B cell (primary cell): ENCODE measurements at regions not wholly inside any gene's neighbourhood (a gene's known extent, or its start where the extent isn't known, plus 50 kb on each side); places are given as distances from the start of the nearest gene placed in this dataset.

Source experiments
- ATAC-seq: fragments of 200-7000 bp; cut with Tn5 transposase; one replicate; pipeline ENCODE4 v1.10.0; 2021; ENCODE audit warnings: low read depth, mild to moderate bottlenecking, moderate number of reproducible peaks, moderate library complexity
- CTCF ChIA-PET: fragments of 350-600 bp; sonication (Branson Sonifier 250); formaldehyde crosslinking; loops from one replicate; lab custom pipeline; 2021; ENCODE audit warnings: antibody characterized with exemption, inconsistent platforms; lab: Charles Lee
- POLR2A ChIA-PET: fragments of 350-600 bp; sonication (Branson Sonifier 250); formaldehyde crosslinking; loops from one replicate; lab custom pipeline; 2021; ENCODE audit warnings: antibody characterized with exemption; lab: Charles Lee
- DNase-seq: peaks from one replicate; pipeline ENCODE4 v3.0.0; 2013
- H2AFZ ChIP-seq: 2 replicates; pipeline ENCODE4 v1.6.1; 2012; ENCODE audit warnings: mild to moderate bottlenecking, low read depth, low read length; ENCODE audit not compliant: insufficient read depth, poor library complexity, severe bottlenecking
- H3K27ac ChIP-seq, 2 donors: 1 replicate in 1 of 2; 2 replicates in 1 of 2; pipeline ENCODE4 v1.5.1; 2012 to 2013; ENCODE audit warnings: low read length in 2 of 2, mild to moderate bottlenecking in 2 of 2, moderate library complexity in 1 of 2
- H3K27me3 ChIP-seq, 4 experiments: fragments of 200-600 bp in 1 of 4; sonication (generic) in 1 of 4; replicated peaks in 1 of 4; 1 replicate in 2 of 4; 2 replicates in 2 of 4; pipeline versions ENCODE4 v1.6.1 to v1.7.0; 2013 to 2016; ENCODE audit warnings: low read length in 3 of 4, mild to moderate bottlenecking in 2 of 4, mixed read lengths in 1 of 4, moderate library complexity in 1 of 4; ENCODE audit not compliant: insufficient read depth in 4 of 4, control insufficient read depth in 3 of 4; ENCODE audit errors: control extremely low read depth in 1 of 4
- H3K36me3 ChIP-seq, 2 experiments: replicated peaks in 1 of 2; 1 replicate in 1 of 2; 2 replicates in 1 of 2; pipeline versions ENCODE4 v1.6.1 to v1.7.1; 2013; ENCODE audit warnings: low read length in 1 of 2; ENCODE audit not compliant: insufficient read depth in 2 of 2, control insufficient read depth in 1 of 2; ENCODE audit errors: control extremely low read depth in 1 of 2, extremely low read depth in 1 of 2
- H3K4me1 ChIP-seq, 2 donors: fragments of 200-600 bp in 1 of 2; sonication (generic) in 1 of 2; 1 replicate in 1 of 2; 2 replicates in 1 of 2; pipeline versions ENCODE4 v1.5.1 to v1.6.1; 2013 to 2017; ENCODE audit warnings: low read length in 2 of 2; ENCODE audit not compliant: control insufficient read depth in 2 of 2, insufficient read depth in 2 of 2
- H3K4me2 ChIP-seq: replicated peaks from 2 replicates; pipeline ENCODE3; 2012; ENCODE audit warnings: mild to moderate bottlenecking, low read depth, low read length; ENCODE audit not compliant: poor library complexity, severe bottlenecking
- H3K4me3 ChIP-seq, 5 experiments: fragments of 200-600 bp in 1 of 5; sonication (generic) in 1 of 5; 1 replicate in 3 of 5; 2 replicates in 2 of 5; pipeline versions ENCODE4 v1.5.1 to v1.7.0; 2011 to 2016; ENCODE audit warnings: low read length in 4 of 5, mild to moderate bottlenecking in 4 of 5, low read depth in 2 of 5, control low read depth in 1 of 5, moderate library complexity in 1 of 5; ENCODE audit not compliant: insufficient read depth in 1 of 5; ENCODE audit errors: control extremely low read depth in 1 of 5, extremely low read depth in 1 of 5
- H3K79me2 ChIP-seq: fragments of 200-600 bp; sonication (generic); one replicate; pipeline ENCODE4 v1.6.0; 2016; ENCODE audit warnings: low read length; ENCODE audit not compliant: control insufficient read depth, insufficient read depth
- H3K9ac ChIP-seq: fragments of 200-600 bp; sonication (generic); 2 replicates; pipeline ENCODE4 v1.6.1; 2017; ENCODE audit warnings: mild to moderate bottlenecking, low read length, moderate library complexity
- H3K9me3 ChIP-seq, 3 donors: one replicate each; pipeline versions ENCODE4 v1.6.1 to v1.7.1; 2013; ENCODE audit warnings: low read length in 2 of 3; ENCODE audit not compliant: control insufficient read depth in 2 of 3, insufficient read depth in 1 of 3; ENCODE audit errors: control extremely low read depth in 1 of 3
- H4K20me1 ChIP-seq: 2 replicates; pipeline ENCODE4 v1.6.0; 2012; ENCODE audit warnings: mild to moderate bottlenecking, low read length; ENCODE audit not compliant: insufficient read depth, control insufficient read depth, poor library complexity, severe bottlenecking
- H3K27ac Mint-ChIP-seq: one replicate; pipeline ENCODE4 v1.8.0; 2021; ENCODE audit warnings: mixed read lengths
- H3K27me3 Mint-ChIP-seq: one replicate; pipeline ENCODE4 v1.8.0; 2021; ENCODE audit warnings: mixed read lengths
- H3K4me1 Mint-ChIP-seq: one replicate; pipeline ENCODE4 v1.8.0; 2021; ENCODE audit warnings: mixed read lengths
- H3K4me3 Mint-ChIP-seq: one replicate; pipeline ENCODE4 v1.8.0; 2021; ENCODE audit warnings: mixed read lengths
- H3K9me3 Mint-ChIP-seq: one replicate; pipeline ENCODE4 v1.8.0; 2022; ENCODE audit warnings: mixed read lengths; ENCODE audit not compliant: insufficient read depth
- CTCF ChIP-seq: fragments of 200-600 bp; IDR thresholded peaks from one replicate; pipeline ENCODE4 v1.8.0; 2022; ENCODE audit warnings: antibody characterized with exemption, mild to moderate bottlenecking
- EZH2 ChIP-seq: IDR thresholded peaks from 2 replicates; pipeline ENCODE4 v1.6.1; 2012; ENCODE audit warnings: borderline replicate concordance, low read depth, mild to moderate bottlenecking, moderate library complexity, low read length; ENCODE audit not compliant: insufficient read depth, poor library complexity, severe bottlenecking
- WGBS: methylation state at CpG from one replicate; pipeline ENCODE4 v1.1.5; 2013; ENCODE audit warnings: missing lambda C conversion rate; ENCODE audit not compliant: insufficient coverage; 5-methylcytosine and 5-hydroxymethylcytosine counted together
- intact Hi-C: fragments of 100-400 bp; cut with micrococcal nuclease; formaldehyde crosslinking; loops from one replicate; pipeline ENCODE4 v1.10.0; 2022

GRCh38 chr12:93032758-93033157, 103.7 kb upstream of the EEA1 start:
- H3K4me1 Mint-ChIP-seq = no peaks in the 10 kb centered on the region
- Histone ChIP-seq H3K9me3 (no peaks in the 10 kb centered on the region), H3K27ac (no peak overlapping the region), H4K20me1 (no peaks in the 10 kb centered on the region), H3K4me2 (no peak overlapping the region), H3K36me3 (no peaks in the 10 kb centered on the region), H3K27me3 (no peaks in the 10 kb centered on the region), H3K9ac (no peak overlapping the region), H2AFZ (no peak overlapping the region), H3K4me3 (no peak overlapping the region), H3K79me2 (no peaks in the 10 kb centered on the region), H3K4me1 (no peaks in the 10 kb centered on the region)
- H3K27me3 Mint-ChIP-seq = peaks cover 6% of the 10 kb centered on the region
- ATAC-seq = no peak
- H3K4me3 Mint-ChIP-seq = no peak overlapping the region
- H3K27ac Mint-ChIP-seq = no peak overlapping the region
- intact Hi-C loops = no loop called here
- no peak for DNase-seq
- ChIA-PET CTCF (no interaction called here), POLR2A (no interaction called here)
- H3K9me3 Mint-ChIP-seq = no peaks in the 10 kb centered on the region
- TF ChIP-seq EZH2 (no peak), CTCF (no peak)

- Mint-ChIP-seq H3K4me1 (no peaks in the 10 kb centered on the region), H3K4me3 (no peak overlapping the region), H3K27ac (no peak overlapping the region), H3K27me3 (peaks cover 6% of the 10 kb centered on the region), H3K9me3 (no peaks in the 10 kb centered on the region)
- Histone ChIP-seq H3K79me2 (no peaks in the 10 kb centered on the region), H3K27me3 (no peaks in the 10 kb centered on the region), H3K4me1 (no peaks in the 10 kb centered on the region), H3K4me2 (no peak overlapping the region), H3K9me3 (no peaks in the 10 kb centered on the region), H3K4me3 (no peak overlapping the region), H3K27ac (no peak overlapping the region), H3K9ac (no peak overlapping the region), H3K36me3 (no peaks in the 10 kb centered on the region), H2AFZ (no peak overlapping the region), H4K20me1 (no peaks in the 10 kb centered on the region)
- intact Hi-C loops = no loop called here
- TF ChIP-seq EZH2 = no peak
- TF ChIP-seq CTCF = no peak
- no CpG with 5 or more reads among the region's 1 CpG for WGBS
- DNase-seq = no peak
- ChIA-PET POLR2A (no interaction called here), CTCF (no interaction called here)
- ATAC-seq = no peak
These were observed 104.9 kb upstream of the EEA1 start for GRCh38 chr12:93033948-93034347.
